Prostate gland (tissue), 2 donors: ENCODE measurements at regions not wholly inside any gene's neighbourhood (a gene's known extent, or its start where the extent isn't known, plus 50 kb on each side); places are given as distances from the start of the nearest gene placed in this dataset.

Experiments
- DNase-seq: peaks from one replicate; pipeline ENCODE4 v3.0.0-alpha.2; 2019; ENCODE audit warnings: low spot score
- H3K27ac ChIP-seq, 2 donors: fragments of 200-600 bp; sonication (generic); 2 replicates each; pipeline ENCODE4 v1.5.1; 2017 to 2019
- H3K27me3 ChIP-seq: fragments of 200-600 bp; sonication (generic); replicated peaks from 2 replicates; pipeline ENCODE4 v1.5.1; 2019; ENCODE audit not compliant: insufficient read depth
- H3K36me3 ChIP-seq, 2 donors: fragments of 200-600 bp; sonication (generic); 1 replicate in 1 of 2; 2 replicates in 1 of 2; pipeline versions ENCODE4 v1.5.1 to v1.8.1; 2017 to 2019
- H3K4me1 ChIP-seq: fragments of 200-600 bp; sonication (generic); replicated peaks from 2 replicates; pipeline ENCODE4 v1.5.1; 2019
- H3K4me3 ChIP-seq, 2 donors: fragments of 200-600 bp; sonication (generic); 2 replicates each; pipeline ENCODE4 v1.5.1; 2017 to 2019
- H3K9me3 ChIP-seq: fragments of 200-600 bp; sonication (generic); 2 replicates; pipeline ENCODE4 v1.5.1; 2017
- POLR2A ChIP-seq: fragments of 450-650 bp; IDR thresholded peaks from one replicate; pipeline ENCODE4 v1.6.1; 2016; ENCODE audit warnings: antibody characterized with exemption, mild to moderate bottlenecking
- POLR2AphosphoS5 ChIP-seq: sonication (generic); formaldehyde crosslinking; IDR thresholded peaks from one replicate; pipeline ENCODE4 v1.6.1; 2017; ENCODE audit warnings: antibody characterized with exemption
- WGBS: methylation state at CpG from one replicate; pipeline ENCODE4 v1.1.5; 2018; 5-methylcytosine and 5-hydroxymethylcytosine counted together
- intact Hi-C: fragments of 100-400 bp; cut with DNase I; formaldehyde crosslinking; loops from one replicate; pipeline ENCODE4 v1.14.2; 2022
- TF ChIP-seq, protein P1 (sequence below), 4 experiments: fragments of 200-600 bp in 2 of 4; fragments of 450-650 bp in 2 of 4; sonication (generic) in 2 of 4; IDR thresholded peaks; 1 replicate in 3 of 4; 2 replicates in 1 of 4; pipeline ENCODE4 v1.5.1; 2016 to 2019; ENCODE audit warnings: antibody characterized with exemption in 4 of 4, mild to moderate bottlenecking in 2 of 4, moderate library complexity in 2 of 4

DNA sequence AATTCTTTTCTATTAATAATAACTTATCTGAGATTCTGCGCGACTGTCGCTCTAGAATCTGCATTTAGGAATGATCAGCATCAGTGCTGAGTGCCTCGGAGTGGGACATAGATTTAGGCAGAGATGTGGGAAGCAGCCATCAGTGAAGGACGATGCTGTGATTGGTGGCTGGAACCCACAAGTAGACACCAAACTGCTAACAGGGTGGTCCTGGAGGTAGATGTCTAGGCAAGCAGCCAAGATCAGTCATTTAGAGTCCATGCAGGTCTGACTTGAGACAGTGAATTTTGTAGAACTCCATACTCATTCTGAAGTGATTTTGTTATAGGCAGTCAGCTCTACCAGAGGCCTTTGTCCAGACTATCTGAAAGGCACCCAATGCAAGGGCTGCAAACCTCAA, 51.8 kb upstream of the LYST start:
- no peak for TF ChIP-seq POLR2A
- H3K27me3 ChIP-seq, result no peaks in the 10 kb centered on the region
- H3K27ac ChIP-seq, result peak overlapping the region in 1 of 2 donors; percentile 73
- no peaks in the 10 kb centered on the region for H3K36me3 ChIP-seq
- no peaks in the 10 kb centered on the region for H3K4me1 ChIP-seq
- H3K9me3 ChIP-seq, result no peaks in the 10 kb centered on the region
- no peak for DNase-seq
- intact Hi-C loops, result no loop called here
- H3K4me3 ChIP-seq, result no peak overlapping the region
- 78% methylated on average over 5 of the region's 5 CpGs for WGBS

DNA sequence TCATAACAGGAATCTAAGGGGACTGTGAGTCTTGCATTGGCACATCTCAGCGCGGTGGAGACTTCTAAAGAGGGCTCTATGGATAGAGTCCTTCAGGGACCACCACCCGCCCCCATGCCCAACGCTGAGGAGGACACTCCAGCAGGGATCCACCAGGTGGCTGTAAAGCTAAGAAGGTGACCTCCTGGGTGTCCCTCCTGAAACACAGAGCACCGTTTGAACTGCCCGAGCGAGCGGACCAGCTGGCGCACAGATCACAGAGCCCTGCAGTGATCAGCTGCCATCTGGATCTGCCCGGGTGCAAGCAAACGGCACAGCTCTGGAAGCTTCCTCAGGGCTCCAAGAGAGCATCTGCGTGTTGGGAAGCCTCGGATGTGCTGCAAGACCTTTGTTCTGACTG, 51.3 kb upstream of the LYST start:
- no peak for DNase-seq
- peak overlapping the region; percentile 71 to 73 for H3K27ac ChIP-seq
- TF ChIP-seq, protein P1, sequence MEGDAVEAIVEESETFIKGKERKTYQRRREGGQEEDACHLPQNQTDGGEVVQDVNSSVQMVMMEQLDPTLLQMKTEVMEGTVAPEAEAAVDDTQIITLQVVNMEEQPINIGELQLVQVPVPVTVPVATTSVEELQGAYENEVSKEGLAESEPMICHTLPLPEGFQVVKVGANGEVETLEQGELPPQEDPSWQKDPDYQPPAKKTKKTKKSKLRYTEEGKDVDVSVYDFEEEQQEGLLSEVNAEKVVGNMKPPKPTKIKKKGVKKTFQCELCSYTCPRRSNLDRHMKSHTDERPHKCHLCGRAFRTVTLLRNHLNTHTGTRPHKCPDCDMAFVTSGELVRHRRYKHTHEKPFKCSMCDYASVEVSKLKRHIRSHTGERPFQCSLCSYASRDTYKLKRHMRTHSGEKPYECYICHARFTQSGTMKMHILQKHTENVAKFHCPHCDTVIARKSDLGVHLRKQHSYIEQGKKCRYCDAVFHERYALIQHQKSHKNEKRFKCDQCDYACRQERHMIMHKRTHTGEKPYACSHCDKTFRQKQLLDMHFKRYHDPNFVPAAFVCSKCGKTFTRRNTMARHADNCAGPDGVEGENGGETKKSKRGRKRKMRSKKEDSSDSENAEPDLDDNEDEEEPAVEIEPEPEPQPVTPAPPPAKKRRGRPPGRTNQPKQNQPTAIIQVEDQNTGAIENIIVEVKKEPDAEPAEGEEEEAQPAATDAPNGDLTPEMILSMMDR (IDR thresholded peaks at IDR 0.05), result peak in 1 of 4 experiments; percentile 9
- TF ChIP-seq POLR2A, result no peak
- H3K9me3 ChIP-seq, result no peaks in the 10 kb centered on the region
- no peaks in the 10 kb centered on the region for H3K4me1 ChIP-seq
- intact Hi-C loops, result no loop called here
- no peaks in the 10 kb centered on the region for H3K36me3 ChIP-seq
- no peak overlapping the region for H3K4me3 ChIP-seq
- H3K27me3 ChIP-seq, result no peaks in the 10 kb centered on the region
- 38% methylated on average over 13 of the region's 13 CpGs for WGBS

DNA sequence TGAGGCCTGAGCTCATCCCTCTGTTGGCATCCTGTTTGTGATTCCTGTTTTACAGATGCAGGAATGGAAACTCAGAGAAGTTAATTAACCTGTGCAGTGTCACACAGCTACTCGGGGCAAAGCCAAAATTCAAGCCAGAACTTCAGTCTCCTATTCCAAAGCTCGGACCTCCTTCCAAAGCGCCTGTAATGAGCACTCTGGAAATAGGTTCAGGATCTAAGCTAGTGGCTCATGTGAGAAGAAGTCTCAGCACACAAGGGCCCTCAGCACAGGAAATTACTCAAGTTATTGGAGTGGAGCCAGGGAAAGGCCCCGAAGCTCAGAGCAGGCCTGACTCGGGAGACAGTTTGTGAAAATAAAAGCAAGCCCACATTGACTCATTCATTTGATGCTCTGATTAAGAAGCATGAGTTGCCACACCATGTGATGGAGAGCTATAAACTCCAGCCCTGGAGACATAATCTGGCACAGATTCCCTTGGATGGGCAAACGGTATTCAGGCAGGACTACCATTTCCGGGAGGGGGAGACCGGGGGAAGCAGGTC, 50.6 kb upstream of the LYST start:
- DNase-seq, result peak; percentile 89
- Histone ChIP-seq H3K4me1 (no peaks in the 10 kb centered on the region), H3K36me3 (no peaks in the 10 kb centered on the region), H3K27me3 (no peaks in the 10 kb centered on the region), H3K27ac (peak overlapping the region; percentile 71 to 73), H3K4me3 (no peak overlapping the region), H3K9me3 (no peaks in the 10 kb centered on the region)
- intact Hi-C loops, result no loop called here
- WGBS, result 11% methylated on average over 8 of the region's 8 CpGs
- TF ChIP-seq, protein P1 (IDR thresholded peaks at IDR 0.05), result no peak
- peak; percentile 94 for TF ChIP-seq POLR2AphosphoS5
- peak; percentile 23 for TF ChIP-seq POLR2A
